Esophagus (tissue), 2 donors: ENCODE measurements at regions not wholly inside any gene's neighbourhood (a gene's known extent, or its start where the extent isn't known, plus 50 kb on each side); places are given as distances from the start of the nearest gene placed in this dataset.
"Not testable (repeated sequence)": the region's sequence is repeated elsewhere in the genome, so short reads cannot be mapped to it uniquely, and the experiment has no call there.

Experiments used
- H3K27ac ChIP-seq, 2 donors: one replicate each; pipeline ENCODE4 v1.5.1; 2013; ENCODE audit warnings: low read depth in 2 of 2, mild to moderate bottlenecking in 2 of 2, inconsistent platforms in 1 of 2, low read length in 1 of 2, moderate library complexity in 1 of 2
- H3K27me3 ChIP-seq, 2 donors: one replicate each; pipeline ENCODE4 v1.6.1; 2013; ENCODE audit warnings: low read length in 2 of 2, control low read depth in 1 of 2, mild to moderate bottlenecking in 1 of 2; ENCODE audit not compliant: insufficient read depth in 2 of 2, control insufficient read depth in 1 of 2
- H3K36me3 ChIP-seq, 2 donors: one replicate each; pipeline ENCODE4 v1.6.1; 2013; ENCODE audit warnings: low read length in 1 of 2; ENCODE audit not compliant: control insufficient read depth in 2 of 2, insufficient read depth in 2 of 2
- H3K4me1 ChIP-seq, 2 donors: one replicate each; pipeline ENCODE4 v1.6.1; 2013; ENCODE audit warnings: low read length in 1 of 2; ENCODE audit not compliant: control insufficient read depth in 2 of 2, insufficient read depth in 2 of 2
- H3K4me3 ChIP-seq, 2 donors: one replicate each; pipeline ENCODE4 v1.5.1; 2013; ENCODE audit warnings: low read length in 2 of 2, mild to moderate bottlenecking in 2 of 2, low read depth in 1 of 2, moderate library complexity in 1 of 2
- H3K9me3 ChIP-seq, 2 donors: one replicate each; pipeline ENCODE4 v1.6.1; 2013; ENCODE audit warnings: mild to moderate bottlenecking in 2 of 2, low read depth in 1 of 2, low read length in 1 of 2, moderate library complexity in 1 of 2; ENCODE audit not compliant: control insufficient read depth in 2 of 2, insufficient read depth in 1 of 2
- WGBS, 2 donors: extraction: QIAGEN DNeasy Blood & Tissue Kit; methylation state at CpG; one replicate each; pipeline ENCODE4 v1.1.7; 2013; 5-methylcytosine and 5-hydroxymethylcytosine counted together
- donor health status: healthy with polysubstance abuse.
- donor health status: Bipolar disorder and iron deficiency.

GRCh38 chr11:134955281-134955680 is 543.2 kb upstream of the B3GAT1 start:
- Histone ChIP-seq H3K9me3 (peaks cover 0 to 8% of the 10 kb centered on the region in 2 donors), H3K27me3 (no peaks in the 10 kb centered on the region), H3K4me3 (no peak overlapping the region), H3K36me3 (no peaks in the 10 kb centered on the region), H3K4me1 (no peaks in the 10 kb centered on the region), H3K27ac (no peak overlapping the region)
- WGBS, 2 donors = 85 to 94% methylated on average over 9 of the region's 9 CpGs

DNA sequence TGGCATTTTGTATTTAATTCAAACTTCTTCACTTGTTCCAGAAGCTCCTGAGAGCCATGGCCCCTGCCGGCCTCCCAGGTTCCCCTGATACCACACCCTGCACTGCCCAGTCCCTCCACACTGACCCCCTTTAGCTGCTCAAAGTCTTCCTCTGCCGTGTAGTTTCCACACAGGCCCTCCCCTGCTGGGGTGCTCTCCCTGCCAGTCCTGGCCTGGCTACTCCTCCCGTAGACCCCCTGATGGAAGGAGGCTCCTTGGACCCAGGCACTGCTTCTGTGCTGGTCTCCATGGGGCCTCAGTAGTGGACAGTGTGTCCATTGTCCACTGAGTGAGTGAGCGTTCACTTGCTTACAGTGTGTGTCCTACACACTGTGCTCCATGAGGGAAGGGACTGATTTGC is 542.4 kb upstream of the B3GAT1 start:
- not testable (repeated sequence) for H3K36me3 ChIP-seq, H3K27me3 ChIP-seq, H3K4me1 ChIP-seq, H3K27ac ChIP-seq, H3K4me3 ChIP-seq, H3K9me3 ChIP-seq
- WGBS, 2 donors = 79 to 89% methylated on average over 4 of the region's 4 CpGs

- not testable (repeated sequence) for H3K9me3 ChIP-seq, H3K27ac ChIP-seq
- WGBS, 2 donors = 64 to 81% methylated on average over 2 of the region's 2 CpGs
Measured at GRCh38 chr11:134953417-134953970, 541.5 kb upstream of the B3GAT1 start.

DNA sequence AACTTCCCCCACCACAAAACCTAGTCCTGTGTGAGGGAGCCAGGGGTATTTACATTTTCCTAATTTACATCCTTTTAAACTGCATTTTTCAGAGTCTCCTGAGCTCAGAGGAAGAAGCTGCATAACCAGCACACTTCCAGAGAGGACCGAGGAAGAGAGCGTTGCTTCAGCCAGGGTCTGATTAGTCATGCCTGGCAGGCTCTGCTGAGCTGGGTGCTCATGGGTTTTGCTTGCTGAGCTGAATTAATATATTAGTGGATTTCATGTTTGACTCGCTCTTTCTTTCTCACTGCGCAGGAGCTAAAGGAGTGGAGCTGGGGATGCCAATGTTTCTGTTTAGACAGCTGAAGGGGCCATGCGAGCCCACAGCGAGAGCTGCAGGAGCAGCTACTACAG is 539.3 kb upstream of the B3GAT1 start:
- H3K27me3 ChIP-seq = no peaks in the 10 kb centered on the region
- no peak overlapping the region for H3K27ac ChIP-seq
- H3K36me3 ChIP-seq = no peaks in the 10 kb centered on the region
- H3K9me3 ChIP-seq = peaks cover 0 to 7% of the 10 kb centered on the region in 2 donors
- 52 to 56% methylated on average over 6 of the region's 6 CpGs for WGBS, 2 donors
- no peaks in the 10 kb centered on the region for H3K4me1 ChIP-seq
- H3K4me3 ChIP-seq = no peak overlapping the region

More at GRCh38 chr11:134953417-134953970, 541.5 kb upstream of the B3GAT1 start:
- not testable (repeated sequence) for H3K4me1 ChIP-seq, H3K4me3 ChIP-seq, H3K27me3 ChIP-seq, H3K36me3 ChIP-seq

DNA sequence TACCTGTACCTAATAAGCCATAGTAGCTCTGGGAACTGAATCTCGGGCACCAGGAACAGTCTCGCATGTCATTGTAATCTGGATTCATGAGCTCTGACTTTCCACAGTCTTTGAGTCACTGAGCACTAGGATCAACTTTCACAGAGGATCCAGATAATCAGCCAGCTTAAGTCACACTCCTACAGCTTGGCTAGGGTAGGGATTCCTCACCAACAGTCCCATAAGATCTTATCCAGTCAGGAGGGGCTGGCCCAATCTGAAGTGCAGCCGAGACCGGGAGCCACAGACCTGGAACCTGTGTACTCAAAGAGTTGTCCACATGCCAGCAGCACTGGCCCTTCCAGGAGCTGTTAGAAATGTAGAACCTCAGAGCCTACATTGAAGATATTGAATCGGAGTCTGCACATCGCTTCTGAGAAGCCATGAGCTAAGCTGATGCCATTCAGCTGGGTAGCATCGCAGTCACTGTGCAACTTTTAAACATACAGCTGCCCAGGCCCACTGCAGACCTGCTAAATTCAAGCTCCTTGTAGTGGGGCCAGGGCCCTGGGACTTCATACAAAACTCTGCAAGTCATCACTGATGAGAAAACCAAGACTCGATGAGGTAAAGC is 538.8 kb upstream of the B3GAT1 start:
- Histone ChIP-seq H3K27me3 (no peaks in the 10 kb centered on the region), H3K36me3 (no peaks in the 10 kb centered on the region), H3K27ac (no peak overlapping the region), H3K4me1 (no peaks in the 10 kb centered on the region), H3K4me3 (no peak overlapping the region), H3K9me3 (peaks cover 2 to 7% of the 10 kb centered on the region in 2 donors)
- WGBS, 2 donors = 75 to 76% methylated on average over 8 of the region's 8 CpGs

GRCh38 chr11:134949121-134950090 is 537.4 kb upstream of the B3GAT1 start:
- H3K4me3 ChIP-seq = no peak overlapping the region
- no peak overlapping the region for H3K27ac ChIP-seq
- no peaks in the 10 kb centered on the region for H3K4me1 ChIP-seq
- H3K9me3 ChIP-seq = peaks cover 2 to 3% of the 10 kb centered on the region in 2 donors
- H3K36me3 ChIP-seq = no peaks in the 10 kb centered on the region
- 72 to 73% methylated on average over 11 of the region's 11 CpGs for WGBS, 2 donors
- H3K27me3 ChIP-seq = no peaks in the 10 kb centered on the region

- H3K4me1 ChIP-seq = no peaks in the 10 kb centered on the region
- no peak overlapping the region for H3K4me3 ChIP-seq
- no peak overlapping the region for H3K27ac ChIP-seq
- 83 to 85% methylated on average over 10 of the region's 10 CpGs for WGBS, 2 donors
- H3K27me3 ChIP-seq = no peaks in the 10 kb centered on the region
- peaks cover 2 to 3% of the 10 kb centered on the region in 2 donors for H3K9me3 ChIP-seq
- no peaks in the 10 kb centered on the region for H3K36me3 ChIP-seq
Measured at GRCh38 chr11:134947556-134947955, 535.5 kb upstream of the B3GAT1 start.

GRCh38 chr11:134945993-134946392 is 534.0 kb upstream of the B3GAT1 start:
- Histone ChIP-seq H3K9me3 (peaks cover 2 to 3% of the 10 kb centered on the region in 2 donors), H3K27me3 (no peaks in the 10 kb centered on the region), H3K4me1 (no peaks in the 10 kb centered on the region), H3K27ac (no peak overlapping the region), H3K36me3 (no peaks in the 10 kb centered on the region), H3K4me3 (no peak overlapping the region)
- 67 to 71% methylated on average over 9 of the region's 9 CpGs for WGBS, 2 donors

GRCh38 chr11:134944986-134945385 is 532.9 kb upstream of the B3GAT1 start:
- WGBS, 2 donors = 87 to 90% methylated on average over 10 of the region's 10 CpGs
- Histone ChIP-seq H3K4me1 (no peaks in the 10 kb centered on the region), H3K36me3 (no peaks in the 10 kb centered on the region), H3K9me3 (peaks cover 2 to 3% of the 10 kb centered on the region in 2 donors), H3K27ac (no peak overlapping the region), H3K4me3 (no peak overlapping the region), H3K27me3 (no peaks in the 10 kb centered on the region)
